ENCODE measurements at regions not wholly inside any gene's neighbourhood (a gene's known extent, or its start where the extent isn't known, plus 50 kb on each side); places are given as distances from the start of the nearest gene placed in this dataset.

GRCh38 chr4:156607478-156607857 is 364.1 kb downstream of the PDGFC start:
- no peak overlapping the region for H3K4me3 Mint-ChIP-seq
- peaks cover 22% of the 10 kb centered on the region for H3K4me1 Mint-ChIP-seq
- Histone ChIP-seq H3K4me1 (ENCODE audit: control insufficient read depth, insufficient read depth, low read length) (peaks cover 7% of the 10 kb centered on the region), H3K27me3 (ENCODE audit: control insufficient read depth, insufficient read depth, low read length, poor library complexity, severe bottlenecking) (no peaks in the 10 kb centered on the region), H3K4me3 (ENCODE audit: low read length) (no peak overlapping the region), H3K27ac (ENCODE audit: low read depth, low read length) (no peak overlapping the region), H3K9ac (ENCODE audit: extremely low read depth, low read length, poor library complexity, severe bottlenecking) (no peak overlapping the region), H3K36me3 (ENCODE audit: control insufficient read depth, insufficient read depth, low read length) (no peaks in the 10 kb centered on the region), H3K9me3 (ENCODE audit: control insufficient read depth, low read length) (no peaks in the 10 kb centered on the region)
- peaks cover 3% of the 10 kb centered on the region for H3K9me3 Mint-ChIP-seq
- 93% methylated on average over 1 of the region's 1 CpG; no CpG with 5 or more reads in 1 of the 2 experiments for WGBS, 2 experiments (ENCODE audit: insufficient coverage in 1 of 2, insufficient read length in 1 of 2)
- no peak for TF ChIP-seq CTCF (conservative IDR thresholded peaks at IDR 0.05)
- H3K36me3 Mint-ChIP-seq (ENCODE audit: low read depth): no peaks in the 10 kb centered on the region
- H3K27me3 Mint-ChIP-seq (ENCODE audit: insufficient read depth): peaks cover 2% of the 10 kb centered on the region
- H3K27ac Mint-ChIP-seq: no peak overlapping the region
- DNase-seq: no peak

GRCh38 chr4:156606554-156607477 is 364.8 kb downstream of the PDGFC start:
- Histone ChIP-seq H3K36me3 (ENCODE audit: control insufficient read depth, insufficient read depth, low read length) (no peaks in the 10 kb centered on the region), H3K9ac (ENCODE audit: extremely low read depth, low read length, poor library complexity, severe bottlenecking) (no peak overlapping the region), H3K4me1 (ENCODE audit: control insufficient read depth, insufficient read depth, low read length) (peaks cover 7% of the 10 kb centered on the region), H3K4me3 (ENCODE audit: low read length) (no peak overlapping the region), H3K27ac (ENCODE audit: low read depth, low read length) (no peak overlapping the region), H3K27me3 (ENCODE audit: control insufficient read depth, insufficient read depth, low read length, poor library complexity, severe bottlenecking) (no peaks in the 10 kb centered on the region), H3K9me3 (ENCODE audit: control insufficient read depth, low read length) (no peaks in the 10 kb centered on the region)
- peaks cover 2% of the 10 kb centered on the region for H3K27me3 Mint-ChIP-seq (ENCODE audit: insufficient read depth)
- no peak for TF ChIP-seq CTCF (conservative IDR thresholded peaks at IDR 0.05)
- H3K4me3 Mint-ChIP-seq: no peak overlapping the region
- peaks cover 1% of the 10 kb centered on the region for H3K36me3 Mint-ChIP-seq (ENCODE audit: low read depth)
- H3K27ac Mint-ChIP-seq: no peak overlapping the region
- no peak for DNase-seq
- peaks cover 10% of the 10 kb centered on the region for H3K9me3 Mint-ChIP-seq
- peaks cover 22% of the 10 kb centered on the region for H3K4me1 Mint-ChIP-seq
- WGBS, 2 experiments (ENCODE audit: insufficient coverage in 1 of 2, insufficient read length in 1 of 2): 87 to 100% methylated on average over 3 to 7 of the region's 7 CpGs

GRCh38 chr4:156598138-156598681 is 373.4 kb downstream of the PDGFC start:
- peaks cover 7% of the 10 kb centered on the region for H3K9me3 ChIP-seq (ENCODE audit: control insufficient read depth, low read length)
- Mint-ChIP-seq H3K36me3 (ENCODE audit: low read depth) (peaks cover 6% of the 10 kb centered on the region), H3K4me1 (no peaks in the 10 kb centered on the region), H3K4me3 (no peak overlapping the region), H3K27me3 (ENCODE audit: insufficient read depth) (peaks cover 2% of the 10 kb centered on the region), H3K9me3 (peaks cover 35% of the 10 kb centered on the region), H3K27ac (no peak overlapping the region)
- H3K27ac ChIP-seq (ENCODE audit: low read depth, low read length): peak overlapping the region; percentile 67
- H3K4me1 ChIP-seq (ENCODE audit: control insufficient read depth, insufficient read depth, low read length): peaks cover 4% of the 10 kb centered on the region
- no peak overlapping the region for H3K9ac ChIP-seq (ENCODE audit: extremely low read depth, low read length, poor library complexity, severe bottlenecking)
- no peak for TF ChIP-seq CTCF (conservative IDR thresholded peaks at IDR 0.05)
- H3K27me3 ChIP-seq (ENCODE audit: control insufficient read depth, insufficient read depth, low read length, poor library complexity, severe bottlenecking): no peaks in the 10 kb centered on the region
- H3K4me3 ChIP-seq (ENCODE audit: low read length): no peak overlapping the region
- H3K36me3 ChIP-seq (ENCODE audit: control insufficient read depth, insufficient read depth, low read length): no peaks in the 10 kb centered on the region
- DNase-seq: no peak
- WGBS, 2 experiments (ENCODE audit: insufficient coverage in 1 of 2, insufficient read length in 1 of 2): 90% methylated on average over 6 of the region's 6 CpGs; no CpG with 5 or more reads in 1 of the 2 experiments
